Vagina (tissue), 2 donors: ENCODE measurements at regions not wholly inside any gene's neighbourhood (a gene's known extent, or its start where the extent isn't known, plus 50 kb on each side); places are given as distances from the start of the nearest gene placed in this dataset.

Source experiments
- DNase-seq, 2 donors: peaks; one replicate each; pipeline ENCODE4 v3.0.0-alpha.2; 2017; ENCODE audit errors: extremely low spot score in 2 of 2
- H3K27ac ChIP-seq: fragments of 200-600 bp; sonication (generic); one replicate; pipeline ENCODE4 v1.5.1; 2019
- H3K27me3 ChIP-seq: fragments of 200-600 bp; sonication (generic); one replicate; pipeline ENCODE4 v1.5.1; 2019
- H3K36me3 ChIP-seq, 2 donors: fragments of 200-600 bp; sonication (generic); one replicate each; pipeline ENCODE4 v1.5.1; 2017 to 2019
- H3K4me1 ChIP-seq: fragments of 200-600 bp; sonication (generic); one replicate; pipeline ENCODE4 v1.5.1; 2019
- H3K4me3 ChIP-seq, 2 donors: fragments of 200-600 bp; sonication (generic); 1 replicate in 1 of 2; 2 replicates in 1 of 2; pipeline ENCODE4 v1.5.1; 2016 to 2019
- H3K9me3 ChIP-seq: fragments of 200-600 bp; sonication (generic); one replicate; pipeline ENCODE4 v1.5.1; 2019
- POLR2A ChIP-seq, 2 donors: fragments of 450-650 bp; IDR thresholded peaks; one replicate each; pipeline ENCODE4 v1.6.1; 2017; ENCODE audit warnings: antibody characterized with exemption in 2 of 2, mild to moderate bottlenecking in 2 of 2, moderate library complexity in 2 of 2
- POLR2AphosphoS5 ChIP-seq, 2 donors: sonication (generic); formaldehyde crosslinking; IDR thresholded peaks; one replicate each; pipeline ENCODE4 v1.9.0; 2017; ENCODE audit warnings: antibody characterized with exemption in 2 of 2, mild to moderate bottlenecking in 2 of 2, low read depth in 1 of 2; ENCODE audit not compliant: insufficient read depth in 1 of 2
- intact Hi-C: fragments of 100-400 bp; cut with DNase I; formaldehyde crosslinking; loops from one replicate; pipeline ENCODE4 v1.15.1; 2023
- TF ChIP-seq, protein P1 (sequence below), 3 experiments: fragments of 450-650 bp in 2 of 3; fragments of 200-600 bp in 1 of 3; sonication (generic) in 1 of 3; IDR thresholded peaks; one replicate each; pipeline ENCODE4 v1.5.1; 2017 to 2019; ENCODE audit warnings: antibody characterized with exemption in 3 of 3, mild to moderate bottlenecking in 2 of 3, moderate library complexity in 2 of 3

DNA sequence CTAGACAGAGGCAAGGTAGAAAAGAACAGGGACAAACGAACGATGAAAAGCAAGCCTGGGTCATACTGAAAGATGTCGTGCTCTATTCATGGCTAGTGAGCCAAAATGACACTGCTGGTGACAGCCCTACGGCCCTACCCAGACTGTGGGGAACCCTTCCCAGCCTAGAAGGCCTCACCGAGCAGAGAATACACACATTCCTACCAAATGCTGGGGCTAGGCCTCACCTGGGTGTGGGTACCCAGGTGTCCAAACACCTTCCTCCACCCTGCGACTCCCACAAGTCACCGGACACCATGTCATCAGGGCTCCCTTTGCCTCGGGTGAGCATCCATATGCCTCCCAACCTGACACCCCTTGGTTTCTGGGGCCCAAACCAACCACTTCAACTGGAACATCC, 85.3 kb upstream of the DOCK9 start:
- peak in 1 of 2 donors; percentile 84 for DNase-seq
- Histone ChIP-seq H3K4me3 (no peak overlapping the region), H3K27ac (peak overlapping the region; percentile 21), H3K9me3 (no peaks in the 10 kb centered on the region), H3K4me1 (peaks cover 59% of the 10 kb centered on the region), H3K27me3 (no peaks in the 10 kb centered on the region), H3K36me3 (no peaks in the 10 kb centered on the region)
- intact Hi-C loops: no loop called here
- TF ChIP-seq, protein P1, sequence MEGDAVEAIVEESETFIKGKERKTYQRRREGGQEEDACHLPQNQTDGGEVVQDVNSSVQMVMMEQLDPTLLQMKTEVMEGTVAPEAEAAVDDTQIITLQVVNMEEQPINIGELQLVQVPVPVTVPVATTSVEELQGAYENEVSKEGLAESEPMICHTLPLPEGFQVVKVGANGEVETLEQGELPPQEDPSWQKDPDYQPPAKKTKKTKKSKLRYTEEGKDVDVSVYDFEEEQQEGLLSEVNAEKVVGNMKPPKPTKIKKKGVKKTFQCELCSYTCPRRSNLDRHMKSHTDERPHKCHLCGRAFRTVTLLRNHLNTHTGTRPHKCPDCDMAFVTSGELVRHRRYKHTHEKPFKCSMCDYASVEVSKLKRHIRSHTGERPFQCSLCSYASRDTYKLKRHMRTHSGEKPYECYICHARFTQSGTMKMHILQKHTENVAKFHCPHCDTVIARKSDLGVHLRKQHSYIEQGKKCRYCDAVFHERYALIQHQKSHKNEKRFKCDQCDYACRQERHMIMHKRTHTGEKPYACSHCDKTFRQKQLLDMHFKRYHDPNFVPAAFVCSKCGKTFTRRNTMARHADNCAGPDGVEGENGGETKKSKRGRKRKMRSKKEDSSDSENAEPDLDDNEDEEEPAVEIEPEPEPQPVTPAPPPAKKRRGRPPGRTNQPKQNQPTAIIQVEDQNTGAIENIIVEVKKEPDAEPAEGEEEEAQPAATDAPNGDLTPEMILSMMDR (IDR thresholded peaks at IDR 0.05): no peak
- TF ChIP-seq POLR2A (IDR thresholded peaks at IDR 0.05): no peak
- no peak for TF ChIP-seq POLR2AphosphoS5 (IDR thresholded peaks at IDR 0.05; ENCODE audit: insufficient read depth in 1 of 2, low read depth in 1 of 2)

DNA sequence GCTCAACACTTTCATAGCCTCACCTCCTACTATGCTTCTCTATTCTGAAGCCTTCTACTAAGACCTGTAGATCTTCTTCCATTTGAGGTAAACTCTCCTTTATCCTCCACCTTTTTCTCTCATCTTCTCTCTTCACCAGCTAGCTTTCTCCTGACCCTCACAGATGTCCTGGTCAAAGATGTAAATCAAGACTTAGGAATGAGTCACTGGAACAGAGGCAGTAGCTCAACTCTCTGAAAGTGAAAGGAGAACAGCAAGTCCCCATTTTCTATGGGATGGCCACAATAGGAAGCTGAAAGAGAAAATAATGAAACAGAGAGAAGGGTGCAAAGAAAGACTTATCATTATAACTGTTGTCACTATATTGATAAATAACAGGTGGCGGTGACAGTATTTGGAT, 86.1 kb upstream of the DOCK9 start:
- TF ChIP-seq, protein P1 (IDR thresholded peaks at IDR 0.05): no peak
- no peak for TF ChIP-seq POLR2A (IDR thresholded peaks at IDR 0.05)
- no peak for TF ChIP-seq POLR2AphosphoS5 (IDR thresholded peaks at IDR 0.05; ENCODE audit: insufficient read depth in 1 of 2, low read depth in 1 of 2)
- Histone ChIP-seq H3K9me3 (no peaks in the 10 kb centered on the region), H3K36me3 (no peaks in the 10 kb centered on the region), H3K27ac (no peak overlapping the region), H3K4me3 (no peak overlapping the region), H3K4me1 (peaks cover 52% of the 10 kb centered on the region), H3K27me3 (no peaks in the 10 kb centered on the region)
- DNase-seq: no peak
- intact Hi-C loops: no loop called here

DNA sequence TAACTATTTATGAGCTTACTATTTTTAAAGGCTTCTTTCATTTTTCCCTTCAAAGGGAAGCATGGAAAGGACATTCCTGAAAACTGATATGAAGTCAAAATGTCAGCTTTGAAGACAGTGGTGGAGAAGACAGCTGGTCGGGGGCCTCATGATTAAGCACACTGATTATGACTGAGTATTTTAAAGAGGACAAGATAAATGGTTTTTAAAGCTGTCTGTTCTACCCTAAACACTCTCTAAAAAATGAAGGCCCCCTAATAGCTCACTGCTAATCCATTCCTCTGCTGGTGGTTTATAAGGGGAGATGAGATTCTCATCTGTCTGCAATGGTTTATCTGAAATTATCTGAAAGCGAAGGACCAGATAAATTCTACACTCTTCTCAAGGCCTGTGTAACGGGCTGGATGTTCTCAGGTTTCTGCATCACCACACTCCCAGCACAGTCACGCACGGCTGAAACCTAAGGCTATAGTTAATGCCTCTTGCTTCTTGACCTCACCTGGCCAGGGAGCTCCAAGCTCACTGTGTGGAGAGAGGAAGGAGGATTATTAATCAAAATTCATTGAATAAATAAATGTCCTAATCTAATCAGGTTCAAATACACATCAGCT, 86.9 kb upstream of the DOCK9 start:
- H3K4me3 ChIP-seq: no peak overlapping the region
- TF ChIP-seq POLR2A (IDR thresholded peaks at IDR 0.05) (no peak), POLR2AphosphoS5 (IDR thresholded peaks at IDR 0.05; ENCODE audit: insufficient read depth in 1 of 2, low read depth in 1 of 2) (no peak)
- TF ChIP-seq, protein P1 (IDR thresholded peaks at IDR 0.05): no peak
- H3K9me3 ChIP-seq: no peaks in the 10 kb centered on the region
- H3K36me3 ChIP-seq: no peaks in the 10 kb centered on the region
- H3K4me1 ChIP-seq: peaks cover 49% of the 10 kb centered on the region
- no peaks in the 10 kb centered on the region for H3K27me3 ChIP-seq
- DNase-seq: no peak
- H3K27ac ChIP-seq: no peak overlapping the region
- intact Hi-C loops: no loop called here

DNA sequence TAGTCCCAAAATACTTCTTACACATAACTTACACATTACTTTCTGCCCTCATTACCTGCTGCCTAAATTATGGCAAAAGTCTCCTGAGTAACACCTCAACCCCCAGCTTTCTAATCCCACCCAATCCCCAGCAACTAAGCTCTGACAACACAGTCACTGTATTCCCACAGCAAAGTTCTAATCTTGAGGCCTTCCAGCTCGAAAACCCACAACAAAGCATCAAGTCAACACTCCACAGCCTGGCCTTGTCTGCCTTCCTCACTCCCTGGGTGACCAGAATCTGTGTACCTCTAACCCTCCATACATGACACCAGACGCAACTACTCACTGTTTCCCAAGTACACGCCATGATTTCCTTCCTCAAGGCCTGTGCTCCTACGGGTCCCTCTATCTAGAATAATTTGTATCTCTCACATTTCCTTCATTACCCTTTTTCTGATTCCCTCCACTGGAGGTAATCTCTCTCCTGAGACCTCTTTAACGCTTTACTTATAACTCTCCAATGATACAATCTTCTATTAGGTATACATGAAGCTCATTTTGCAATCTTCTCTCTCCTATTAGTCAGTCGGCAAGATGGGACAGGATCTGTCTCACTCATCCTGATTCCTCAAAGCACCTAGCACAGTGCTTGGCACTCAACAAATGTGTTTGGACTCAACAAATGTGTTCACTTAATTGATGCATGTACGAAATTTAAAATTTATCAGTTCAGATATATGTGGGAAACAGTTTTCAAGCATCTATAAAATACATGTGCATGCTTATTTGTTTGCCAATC, 87.6 kb upstream of the DOCK9 start:
- intact Hi-C loops: no loop called here
- TF ChIP-seq POLR2A (IDR thresholded peaks at IDR 0.05): no peak
- peak in 1 of 2 donors; percentile 41 for TF ChIP-seq POLR2AphosphoS5 (IDR thresholded peaks at IDR 0.05; ENCODE audit: insufficient read depth in 1 of 2, low read depth in 1 of 2)
- TF ChIP-seq, protein P1 (IDR thresholded peaks at IDR 0.05): no peak

DNA sequence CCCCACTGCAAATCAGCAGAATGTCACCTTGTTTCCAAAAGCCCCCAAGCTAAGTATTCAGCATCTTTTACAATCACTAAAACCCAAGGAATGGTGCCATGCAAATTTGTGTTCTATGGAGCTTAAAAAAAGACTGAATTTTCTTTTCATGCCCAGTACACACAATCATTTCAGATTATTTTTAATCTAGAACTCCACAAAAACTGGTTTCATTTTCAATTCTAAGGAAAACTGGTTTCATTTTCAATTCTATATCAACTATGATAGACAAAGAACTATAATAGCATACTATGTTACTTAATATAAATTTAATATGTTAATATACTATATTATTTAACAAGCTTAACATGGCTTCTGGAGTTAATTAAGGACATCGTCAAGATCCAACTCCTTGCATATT, 88.4 kb upstream of the DOCK9 start:
- no peaks in the 10 kb centered on the region for H3K27me3 ChIP-seq
- no peak overlapping the region for H3K27ac ChIP-seq
- no peak for DNase-seq
- H3K4me3 ChIP-seq: no peak overlapping the region
- intact Hi-C loops: no loop called here
- no peaks in the 10 kb centered on the region for H3K36me3 ChIP-seq
- H3K4me1 ChIP-seq: peaks cover 42% of the 10 kb centered on the region
- no peaks in the 10 kb centered on the region for H3K9me3 ChIP-seq
- TF ChIP-seq POLR2A (IDR thresholded peaks at IDR 0.05) (no peak), POLR2AphosphoS5 (IDR thresholded peaks at IDR 0.05; ENCODE audit: insufficient read depth in 1 of 2, low read depth in 1 of 2) (no peak)
- TF ChIP-seq, protein P1 (IDR thresholded peaks at IDR 0.05): no peak

More for the DNA sequence above, 87.6 kb upstream of the DOCK9 start:
- Histone ChIP-seq H3K27me3 (no peaks in the 10 kb centered on the region), H3K4me3 (no peak overlapping the region), H3K27ac (no peak overlapping the region), H3K4me1 (peaks cover 49% of the 10 kb centered on the region), H3K9me3 (no peaks in the 10 kb centered on the region), H3K36me3 (no peaks in the 10 kb centered on the region)
- no peak for DNase-seq
